OCI-M2 (cell line): ENCODE measurements at regions not wholly inside any gene's neighbourhood (a gene's known extent, or its start where the extent isn't known, plus 50 kb on each side); places are given as distances from the start of the nearest gene placed in this dataset.
"Not testable (repeated sequence)": the region's sequence is repeated elsewhere in the genome, so short reads cannot be mapped to it uniquely, and the experiment has no call there.

Source experiments
- DNase-seq: peaks from one replicate; lab custom pipeline; 2025; ENCODE audit not compliant: unreplicated experiment; lab: John Stamatoyannopoulos, UW

GRCh38 chr7:125084196-125084595 lies 154.6 kb upstream of the POT1 start:
- DNase-seq: no peak

- DNase-seq: no peak
Observed at GRCh38 chr7:125074141-125074540, 144.5 kb upstream of the POT1 start.

- DNase-seq: no peak
Observed at GRCh38 chr7:125065546-125065945, 135.9 kb upstream of the POT1 start.

DNA sequence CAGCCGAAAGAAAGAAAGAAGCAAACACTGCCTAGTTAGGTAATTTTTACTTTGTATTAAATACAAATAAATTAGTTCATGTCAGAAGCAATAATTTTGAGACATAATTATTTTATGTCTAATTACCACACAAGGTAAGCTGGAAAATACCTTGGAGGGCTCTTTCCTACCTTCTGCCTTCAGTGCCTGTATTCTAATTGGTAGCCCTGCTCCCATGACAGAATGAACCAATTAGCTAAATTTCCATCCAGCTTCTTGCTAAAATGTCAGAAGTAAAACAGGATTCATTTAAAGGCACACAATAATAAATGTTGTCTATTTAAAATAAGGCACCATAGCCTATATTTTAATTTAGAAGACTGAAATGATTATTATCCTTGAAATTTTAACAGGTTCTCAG lies 135.4 kb upstream of the POT1 start:
- DNase-seq: no peak

DNA sequence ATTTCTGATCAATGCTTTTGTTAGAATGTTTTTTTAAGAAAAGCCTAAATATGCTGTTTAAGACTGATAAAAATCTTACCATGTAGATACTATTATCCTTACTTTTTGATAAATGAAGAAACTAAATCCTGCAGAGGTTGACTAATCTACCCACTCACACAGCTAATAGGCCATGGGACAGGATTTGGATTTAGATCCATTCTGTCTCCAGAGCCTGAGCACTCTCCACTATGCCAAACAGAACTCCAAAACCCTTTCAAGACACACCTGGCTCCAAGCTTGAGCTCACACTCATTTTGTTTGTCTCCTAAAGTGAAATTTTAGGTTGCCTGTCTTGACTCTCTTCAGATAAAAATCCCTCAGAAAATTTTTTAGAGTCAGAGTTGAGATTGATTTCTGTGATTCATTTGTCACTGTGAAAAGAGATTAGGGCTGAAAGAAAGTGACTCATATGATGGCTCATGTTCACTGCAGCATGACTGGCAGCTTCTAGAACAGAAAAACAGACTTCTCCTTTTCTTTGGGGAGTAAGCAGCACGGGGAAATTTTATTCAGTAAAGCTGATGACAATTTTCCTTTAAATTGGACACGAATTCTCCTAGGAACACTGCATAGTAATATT lies 132.3 kb upstream of the POT1 start:
- peak; percentile 28 for DNase-seq

DNA sequence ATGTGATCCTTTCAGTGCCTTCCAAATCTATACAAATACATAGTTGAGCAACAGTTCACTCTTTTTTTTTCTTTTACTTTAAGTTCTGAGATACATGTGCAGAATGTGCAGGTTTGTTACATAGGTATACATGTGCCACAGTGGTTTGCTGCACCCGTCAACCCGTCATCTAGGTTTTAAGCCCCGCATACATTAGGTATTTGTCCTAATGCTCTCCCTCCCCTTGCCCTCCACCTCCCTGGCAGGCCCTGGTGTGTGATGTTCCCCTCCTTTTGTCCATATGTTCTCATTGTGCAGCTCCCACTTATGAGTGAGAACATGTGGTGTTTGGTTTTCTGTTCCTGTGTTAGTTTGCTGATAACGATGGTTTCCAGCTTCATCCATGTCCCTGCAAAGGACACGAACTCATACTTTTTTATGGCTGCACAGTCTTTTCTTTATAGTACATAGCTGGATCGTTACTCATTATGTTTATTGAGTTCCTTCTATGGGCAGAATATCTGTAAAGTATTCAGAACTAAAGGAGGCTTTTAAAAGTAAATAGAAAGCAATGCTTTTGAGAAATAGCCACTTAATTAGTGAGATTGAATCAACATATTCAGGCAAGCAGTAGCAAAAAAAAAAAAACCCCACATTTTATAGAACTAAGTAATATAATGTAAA lies 131.6 kb upstream of the POT1 start:
- DNase-seq: not testable (repeated sequence)

DNA sequence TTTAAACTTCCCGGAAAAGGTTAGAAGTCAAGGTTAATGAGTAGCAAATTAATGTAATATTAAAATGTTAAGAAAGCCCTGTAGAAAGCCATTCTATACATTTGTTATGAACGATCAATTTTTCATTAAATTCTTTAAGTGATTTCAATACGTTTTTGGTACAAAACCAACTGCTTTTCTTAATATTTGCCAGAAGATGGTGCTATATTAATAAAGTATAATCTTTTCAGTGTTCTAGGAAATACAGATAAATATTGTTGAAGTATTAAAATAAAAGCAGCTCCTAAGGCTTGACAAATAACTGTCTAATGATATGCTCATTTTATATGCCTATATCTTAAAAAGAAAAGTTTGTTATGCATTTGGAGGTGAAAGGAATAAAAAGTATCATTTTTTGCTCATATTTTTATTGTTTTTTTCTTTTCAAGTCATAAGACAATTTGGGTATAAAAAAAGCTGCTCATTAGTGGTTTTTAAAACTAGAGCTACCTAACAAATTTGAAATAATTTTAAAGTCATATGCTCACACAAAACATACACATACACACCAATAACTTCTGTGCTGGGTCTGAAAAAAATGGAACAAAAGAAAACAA lies 130.3 kb upstream of the POT1 start:
- DNase-seq: no peak

DNA sequence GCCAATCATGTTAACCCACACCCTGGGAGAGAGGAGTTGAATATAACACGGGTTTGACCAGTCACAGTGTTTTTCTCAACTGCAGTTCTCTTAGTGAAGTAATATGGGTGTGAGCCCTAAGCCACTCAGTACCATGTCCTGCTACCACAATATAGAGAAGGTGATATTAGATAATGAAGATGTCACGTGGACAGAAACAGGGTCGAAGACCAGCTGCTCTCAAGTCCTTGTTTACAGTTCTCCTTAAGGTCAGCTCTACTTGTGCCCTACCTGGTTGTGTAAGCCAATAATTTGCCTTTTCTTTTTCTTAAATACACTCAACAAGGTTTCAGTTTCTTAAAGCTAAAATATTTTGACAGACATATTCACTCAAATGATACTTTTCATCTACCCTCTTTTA lies 128.3 kb upstream of the POT1 start:
- DNase-seq: no peak

DNA sequence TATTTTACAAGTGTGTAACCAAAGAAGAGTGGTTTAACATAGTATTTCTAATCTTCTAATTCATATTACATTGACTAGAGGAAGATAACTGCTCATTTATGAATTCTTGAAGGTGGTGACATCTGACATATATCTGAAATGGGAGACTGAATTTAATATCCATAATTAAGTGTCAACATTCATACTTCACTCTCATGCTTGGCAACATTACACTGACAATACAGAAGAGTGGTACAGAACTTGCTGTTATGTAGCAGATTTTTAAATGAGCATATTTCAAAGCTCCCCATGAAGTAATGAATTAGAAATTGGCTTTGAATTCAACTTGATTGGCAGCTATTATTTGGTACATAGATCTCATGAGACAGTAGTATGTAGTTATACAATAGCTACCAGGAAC lies 125.8 kb upstream of the POT1 start:
- no peak for DNase-seq

GRCh38 chr7:125046767-125047166 lies 117.1 kb upstream of the POT1 start:
- DNase-seq: no peak

GRCh38 chr7:125033506-125033905 lies 103.9 kb upstream of the POT1 start:
- no peak for DNase-seq

DNA sequence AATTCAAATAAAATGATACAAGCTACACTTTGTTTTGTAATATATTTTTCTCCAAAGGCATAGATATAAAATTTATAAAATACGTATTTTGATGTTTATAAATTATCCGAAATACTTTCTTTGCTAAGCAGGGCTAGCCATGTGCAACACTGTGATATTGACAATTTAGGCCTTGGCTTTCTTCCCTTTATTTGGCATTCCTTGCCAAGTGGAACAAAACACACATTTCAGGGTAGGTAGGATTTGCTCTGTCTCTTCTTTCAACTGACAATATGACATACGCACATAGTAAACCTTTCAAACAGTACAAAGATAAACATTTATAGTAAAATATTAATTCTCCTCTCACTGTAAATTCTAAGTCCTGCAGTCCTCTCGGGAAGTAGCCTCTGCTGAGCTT lies 103.3 kb upstream of the POT1 start:
- no peak for DNase-seq

- no peak for DNase-seq
Observed at GRCh38 chr7:125030756-125031387, 101.2 kb upstream of the POT1 start.

DNA sequence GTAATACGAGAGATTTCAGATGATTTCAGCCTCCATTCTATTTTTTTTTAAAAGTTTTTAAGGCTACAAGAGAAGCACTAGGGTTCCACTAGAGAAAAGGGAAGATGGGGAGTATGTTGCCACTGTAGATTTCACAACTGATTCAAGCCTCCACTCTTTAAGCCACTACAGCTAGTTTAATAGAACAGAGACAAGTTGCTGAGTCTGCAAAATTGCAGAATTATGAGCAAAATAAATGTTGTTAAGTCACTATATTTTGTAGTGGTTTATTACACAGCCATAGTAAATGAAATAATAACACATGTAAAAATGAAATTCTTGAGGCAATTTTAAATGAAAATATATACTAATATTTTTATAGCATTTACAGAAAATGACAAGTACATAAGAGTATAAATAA lies 96.0 kb upstream of the POT1 start:
- no peak for DNase-seq

DNA sequence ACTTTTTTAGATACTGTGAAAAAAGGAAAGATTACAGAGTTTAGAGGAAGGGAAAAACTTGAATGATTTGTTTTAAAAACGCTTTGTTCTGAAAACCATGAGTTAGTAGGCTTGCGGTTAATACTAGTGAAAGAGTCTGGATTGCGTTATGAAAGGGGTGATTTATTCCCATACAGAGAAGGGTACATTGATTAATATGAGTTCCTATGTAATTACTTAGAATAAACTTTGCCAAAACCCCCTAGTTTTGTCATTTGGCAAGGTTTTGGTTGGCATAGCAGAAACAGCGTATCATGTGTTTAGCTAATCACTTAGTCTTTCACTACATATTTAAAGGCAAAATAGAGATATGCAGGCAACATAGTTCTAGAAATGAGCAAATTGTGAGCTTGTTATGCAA lies 91.2 kb upstream of the POT1 start:
- DNase-seq: no peak

DNA sequence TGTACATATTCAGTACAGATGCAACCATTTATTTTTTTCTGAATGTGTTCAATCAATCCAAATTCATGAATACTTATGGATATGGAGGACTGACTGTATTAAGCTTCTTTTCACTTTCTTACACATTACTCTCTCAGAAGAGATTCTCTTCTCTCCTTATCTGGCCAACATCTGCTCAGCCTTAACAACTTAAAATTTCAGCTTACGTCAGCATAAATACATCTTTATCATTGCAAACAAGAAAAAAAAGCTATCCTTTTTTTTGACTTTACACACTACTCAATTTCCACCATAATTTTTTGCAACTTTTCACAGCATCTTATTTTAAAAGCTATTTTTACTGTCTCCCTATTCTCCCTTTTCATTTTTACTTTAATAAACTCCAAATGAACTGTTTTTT lies 80.9 kb upstream of the POT1 start:
- DNase-seq: no peak

GRCh38 chr7:124996778-124997177 lies 67.2 kb upstream of the POT1 start:
- DNase-seq: no peak

DNA sequence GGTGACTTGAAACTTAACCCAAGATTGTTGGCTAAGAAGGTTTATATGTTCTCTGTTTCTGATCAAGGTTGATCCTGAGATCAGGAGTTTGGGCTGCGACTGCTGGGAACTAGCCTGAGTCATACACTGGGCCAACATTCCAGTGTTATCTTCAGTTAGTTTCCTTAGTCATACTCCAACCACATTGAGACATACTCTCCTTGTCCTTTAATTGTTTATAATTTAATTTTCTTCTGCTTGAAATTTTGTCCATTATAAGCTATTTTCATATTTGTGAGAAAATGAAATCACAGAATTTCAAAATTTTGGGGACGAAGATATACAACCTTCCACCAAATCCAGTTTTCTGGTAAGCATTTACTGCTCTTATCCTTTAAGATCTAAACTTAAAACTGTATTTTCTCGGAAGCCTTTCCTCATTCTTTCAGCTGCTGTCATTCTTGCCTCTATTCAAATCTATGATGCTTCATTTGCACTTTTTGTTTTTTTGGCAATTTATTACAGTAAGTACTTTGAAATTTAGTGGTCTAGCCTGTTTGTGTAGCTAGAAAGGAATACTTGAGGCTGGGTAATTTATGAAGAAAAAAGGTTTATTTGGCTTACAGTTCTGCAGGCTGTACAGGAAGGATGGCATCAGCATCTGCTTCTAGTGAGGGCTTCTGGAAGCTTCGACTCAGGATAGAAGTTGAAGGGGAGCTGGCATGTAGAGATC lies 63.4 kb upstream of the POT1 start:
- no peak for DNase-seq

- no peak for DNase-seq
Observed at GRCh38 chr7:124989911-124990310, 60.3 kb upstream of the POT1 start.
